ENCODE measurements at regions not wholly inside any gene's neighbourhood (a gene's known extent, or its start where the extent isn't known, plus 50 kb on each side); places are given as distances from the start of the nearest gene placed in this dataset.

DNA sequence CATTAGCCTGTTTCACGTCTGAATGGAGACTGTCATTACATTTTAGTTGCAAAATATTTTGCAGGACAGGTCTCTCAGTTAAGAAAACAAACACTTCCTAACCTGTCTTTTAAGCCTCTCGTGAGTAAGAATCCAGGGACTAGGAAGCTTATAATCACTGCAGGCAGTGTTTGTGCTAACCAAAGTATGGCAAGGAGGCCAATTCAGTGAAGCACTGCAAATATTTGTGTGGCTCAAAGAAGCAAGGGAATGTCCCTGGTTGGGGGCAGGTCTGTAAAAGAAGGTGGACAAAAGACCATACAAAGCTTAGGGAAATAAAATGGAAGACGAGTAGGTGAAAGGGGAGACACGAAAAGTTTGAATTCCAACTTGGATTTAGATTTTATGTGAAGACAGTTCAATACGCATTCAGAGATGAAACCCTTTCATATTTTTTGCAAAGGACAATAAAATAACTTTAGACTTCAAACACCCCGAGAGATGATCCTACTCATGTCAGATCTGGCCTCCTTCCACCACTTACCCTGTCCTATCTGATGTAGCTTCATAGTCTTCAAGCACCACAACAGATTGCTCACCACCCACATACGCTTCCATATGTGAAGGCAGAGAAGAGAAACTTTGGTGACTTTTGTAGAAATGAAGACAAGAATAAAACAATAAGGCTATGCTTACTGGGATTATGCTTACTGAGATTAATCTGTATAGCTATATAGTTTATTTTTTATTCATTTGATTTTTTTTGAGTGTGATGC is 240.9 kb downstream of the TUSC7 start:
- no peak for TF ChIP-seq FOXM1 (IDR thresholded peaks at IDR 0.05; ENCODE audit: borderline replicate concordance)
- no peak for TF ChIP-seq ZNF384 (IDR thresholded peaks at IDR 0.05)
- no peak for TF ChIP-seq FOXK2 (IDR thresholded peaks at IDR 0.05)
- TF ChIP-seq, protein P1, sequence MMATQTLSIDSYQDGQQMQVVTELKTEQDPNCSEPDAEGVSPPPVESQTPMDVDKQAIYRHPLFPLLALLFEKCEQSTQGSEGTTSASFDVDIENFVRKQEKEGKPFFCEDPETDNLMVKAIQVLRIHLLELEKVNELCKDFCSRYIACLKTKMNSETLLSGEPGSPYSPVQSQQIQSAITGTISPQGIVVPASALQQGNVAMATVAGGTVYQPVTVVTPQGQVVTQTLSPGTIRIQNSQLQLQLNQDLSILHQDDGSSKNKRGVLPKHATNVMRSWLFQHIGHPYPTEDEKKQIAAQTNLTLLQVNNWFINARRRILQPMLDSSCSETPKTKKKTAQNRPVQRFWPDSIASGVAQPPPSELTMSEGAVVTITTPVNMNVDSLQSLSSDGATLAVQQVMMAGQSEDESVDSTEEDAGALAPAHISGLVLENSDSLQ (IDR thresholded peaks at IDR 0.05): no peak
- TF ChIP-seq HDGF (IDR thresholded peaks at IDR 0.05; ENCODE audit: borderline replicate concordance): no peak
- TF ChIP-seq SUZ12 (IDR thresholded peaks at IDR 0.05): no peak
- no peak for TF ChIP-seq ELF4 (IDR thresholded peaks at IDR 0.05)
